DMS153 treated with DMSO at 0.1 percent for 48 hours (cell line): ENCODE measurements at regions not wholly inside any gene's neighbourhood (a gene's known extent, or its start where the extent isn't known, plus 50 kb on each side); places are given as distances from the start of the nearest gene placed in this dataset.
A peak's percentile ranks its signal among the peaks of the same experiment; 100 is the strongest.

ENCODE experiments used
- DNase-seq: peaks from one replicate; lab custom pipeline; 2025; ENCODE audit not compliant: unreplicated experiment; lab: John Stamatoyannopoulos, UW

DNA sequence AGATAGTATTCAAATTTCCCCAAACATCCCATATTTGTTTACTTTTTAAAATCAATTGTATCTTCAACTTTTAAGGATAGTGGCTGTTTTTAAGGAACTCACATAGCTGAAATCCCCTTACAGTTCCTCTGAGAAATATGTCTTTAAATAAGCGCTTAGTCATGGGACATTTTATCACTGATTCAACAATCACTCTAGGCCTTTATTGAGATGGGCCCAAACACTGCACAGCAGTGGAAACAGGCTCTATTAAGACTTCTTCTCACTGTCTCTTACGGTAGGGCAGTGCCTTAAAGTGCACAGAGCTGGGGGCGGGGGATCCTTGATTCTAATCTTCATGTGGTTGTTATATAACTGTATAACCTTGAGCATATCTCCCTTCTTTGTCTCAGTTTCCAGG is 59.8 kb upstream of the RREB1 start:
- no peak for DNase-seq

DNA sequence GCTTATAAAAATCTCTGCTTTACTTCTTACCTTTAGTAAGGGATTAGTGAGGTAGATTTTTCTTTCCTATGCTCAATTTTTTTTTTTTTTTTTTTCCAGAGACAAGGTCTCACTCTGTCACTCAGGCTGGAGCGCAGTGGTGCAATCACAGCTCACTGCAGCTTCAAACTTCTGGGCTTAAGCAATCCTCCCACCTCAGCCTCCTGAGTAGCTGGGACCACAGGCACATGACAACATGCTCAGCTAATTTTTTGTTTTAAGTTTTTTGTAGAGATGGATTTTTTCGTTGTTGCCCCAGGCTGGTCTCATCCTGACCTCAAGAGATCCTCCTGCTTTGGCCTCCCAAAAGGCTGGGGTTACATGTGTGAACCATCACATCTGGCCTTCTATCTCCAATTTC is 58.9 kb upstream of the RREB1 start:
- no peak for DNase-seq

DNA sequence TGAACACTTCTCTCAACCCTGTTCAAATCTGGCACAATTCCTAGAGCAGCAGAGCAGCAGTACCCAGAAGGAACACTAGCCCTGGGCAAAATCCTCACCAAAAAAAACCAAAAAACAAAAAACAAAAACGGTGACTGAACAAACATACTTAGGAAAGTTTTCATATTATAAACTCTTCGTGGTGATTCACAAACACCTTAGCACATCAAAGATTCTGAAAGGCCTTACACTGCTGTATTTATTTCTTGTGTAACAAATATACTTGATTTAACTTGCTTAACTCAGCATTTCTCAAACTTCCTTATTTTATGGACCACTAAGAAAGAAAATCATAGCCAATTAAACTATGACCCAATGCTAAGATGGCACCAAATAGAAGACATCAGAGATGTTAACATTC is 57.8 kb upstream of the RREB1 start:
- no peak for DNase-seq

DNA sequence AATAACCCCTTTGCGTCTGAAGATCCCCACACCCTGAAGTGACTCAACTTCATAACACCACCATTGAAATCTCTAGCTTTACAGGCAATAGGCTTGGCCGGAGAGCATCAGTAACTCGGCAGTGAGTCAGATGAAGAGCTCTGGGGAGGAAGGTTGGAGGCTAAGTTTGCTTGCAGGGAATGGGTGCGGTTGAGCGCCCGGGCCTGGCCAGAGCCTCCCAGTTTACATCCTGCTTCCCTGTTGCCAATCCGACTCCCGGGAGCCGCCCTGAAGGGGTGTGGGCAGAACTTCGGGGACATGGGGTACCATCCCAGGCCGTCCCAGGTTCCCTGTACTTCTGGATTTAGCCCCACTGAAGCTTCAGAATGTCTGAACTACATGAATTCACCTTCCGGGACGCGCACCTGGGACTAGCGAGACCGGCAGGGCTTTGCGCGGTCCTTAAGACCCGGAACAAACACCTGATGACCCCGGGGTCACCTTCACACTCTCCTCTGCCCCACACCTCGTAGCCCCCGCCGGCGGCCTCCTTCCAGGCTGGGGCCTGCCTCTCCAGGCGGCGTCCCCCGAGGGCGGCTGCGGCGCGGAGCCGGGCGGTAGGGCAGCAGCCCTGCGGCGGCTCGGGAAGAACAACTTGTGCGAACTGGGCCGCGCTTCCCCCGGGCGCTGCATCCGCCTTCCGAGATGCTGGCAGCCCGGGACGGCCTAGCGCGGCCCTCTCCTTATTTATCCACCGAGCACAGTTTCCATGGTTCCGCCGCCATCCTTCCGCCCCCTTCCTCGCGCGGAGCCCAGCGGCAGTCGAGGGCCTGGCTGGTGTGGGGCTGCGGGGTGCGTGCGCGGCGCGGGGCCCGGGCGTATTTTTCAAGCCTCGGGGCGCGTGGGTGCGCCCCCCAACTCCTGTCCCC is 56.6 kb upstream of the RREB1 start:
- DNase-seq, result peak; percentile 34

DNA sequence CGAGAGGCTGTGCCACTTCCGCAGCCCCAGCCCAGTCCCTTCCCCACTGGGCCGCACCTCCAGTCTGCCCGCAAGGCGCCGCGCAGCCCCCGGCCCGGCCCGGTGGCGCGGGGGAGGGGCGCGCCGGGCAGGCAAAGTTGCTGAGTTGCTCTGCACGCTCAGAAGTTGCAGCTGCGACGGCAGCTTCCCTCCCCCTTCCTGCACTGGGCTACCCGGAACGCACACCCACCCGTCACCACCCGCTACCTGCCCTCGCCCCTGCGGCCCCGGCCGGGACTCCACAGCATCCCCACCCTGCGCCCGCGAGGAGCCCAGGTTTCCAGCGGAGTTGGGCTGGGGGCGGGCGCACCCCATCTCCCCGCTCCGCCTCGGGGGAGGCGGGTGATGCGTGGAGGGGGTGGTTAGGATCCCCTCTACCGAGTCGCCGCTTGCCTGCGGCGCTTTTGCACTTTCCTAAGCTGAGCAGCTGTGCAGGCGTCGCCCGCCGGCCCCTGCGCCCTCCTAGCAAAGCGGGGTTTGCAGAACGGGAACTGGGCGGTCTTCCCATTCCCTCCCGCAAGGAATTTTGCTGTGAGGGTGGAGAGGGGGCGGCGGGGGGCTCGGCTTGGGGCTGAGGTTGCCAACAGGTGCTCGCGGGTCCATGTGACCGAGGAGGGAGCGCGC is 55.9 kb upstream of the RREB1 start:
- no peak for DNase-seq

DNA sequence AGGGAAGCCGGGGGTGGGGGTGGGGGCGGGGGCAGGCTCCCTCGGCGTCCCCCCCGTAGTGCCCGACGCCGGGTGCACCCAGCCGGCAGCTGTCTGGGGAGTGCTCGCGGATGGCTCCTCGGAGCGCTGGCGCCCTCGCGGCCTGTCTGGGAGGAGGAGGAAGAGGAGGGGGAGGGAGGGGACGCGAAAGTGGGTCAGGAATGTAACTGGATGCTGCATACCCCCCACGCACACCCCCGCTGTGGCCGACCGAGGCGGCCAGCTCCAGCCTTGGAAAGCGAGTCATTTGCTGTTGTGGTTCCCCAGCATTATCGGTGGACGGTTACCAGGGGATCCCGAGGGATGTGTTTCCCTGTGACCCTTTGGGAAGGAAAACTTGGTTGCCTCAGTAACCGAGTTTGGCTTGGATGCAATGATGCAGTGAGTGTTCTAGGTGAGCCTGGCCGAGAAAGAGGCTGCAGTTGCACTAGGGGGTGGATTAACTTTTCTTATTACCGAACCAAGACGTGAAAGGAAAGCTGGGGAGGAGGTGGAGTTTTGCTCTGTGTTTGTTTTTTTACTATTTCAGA is 55.2 kb upstream of the RREB1 start:
- DNase-seq, result no peak

DNA sequence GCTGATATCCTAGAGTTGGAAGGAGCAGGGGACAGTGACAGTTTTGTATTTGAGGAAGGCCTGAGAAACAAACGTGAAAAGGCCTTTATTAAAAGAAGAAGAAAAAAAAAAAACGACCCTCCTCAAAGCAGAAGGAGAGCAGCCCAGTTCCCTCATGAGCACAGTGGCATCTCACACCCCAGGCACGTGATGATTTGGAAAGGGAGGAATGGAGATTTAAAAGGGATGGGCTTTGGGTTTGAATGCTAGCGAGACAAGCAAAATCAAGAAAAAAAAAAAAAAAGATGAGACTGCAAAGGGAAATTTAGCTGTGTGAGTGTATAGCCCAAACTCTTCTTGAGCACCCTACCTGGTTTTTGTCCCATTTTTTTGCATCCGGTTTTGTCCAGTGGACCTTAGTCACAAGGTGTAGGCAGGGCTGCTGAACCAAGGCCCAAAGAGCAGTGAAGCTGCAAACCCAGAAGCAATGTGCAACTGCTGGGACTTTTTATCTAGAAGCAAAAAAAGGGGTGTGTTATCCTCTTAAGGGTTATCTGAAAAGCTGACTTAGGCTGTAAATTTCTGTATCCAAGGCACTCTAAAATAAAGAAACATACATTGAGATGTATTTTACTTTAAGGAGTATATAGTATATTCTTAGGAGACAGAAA is 54.5 kb upstream of the RREB1 start:
- DNase-seq, result no peak
